WTC11 (cell line): ENCODE measurements at regions not wholly inside any gene's neighbourhood (a gene's known extent, or its start where the extent isn't known, plus 50 kb on each side); places are given as distances from the start of the nearest gene placed in this dataset.

Experiments
- CBFB ChIP-seq: sonication (generic); formaldehyde crosslinking; IDR thresholded peaks from 2 replicates; pipeline ENCODE4 v1.8.1; 2022; ENCODE audit warnings: mild to moderate bottlenecking, low read depth, missing genetic modification reagents
- SP1 ChIP-seq: sonication (generic); formaldehyde crosslinking; conservative IDR thresholded peaks from 2 replicates; pipeline ENCODE4 v1.8.1; 2022; ENCODE audit warnings: missing genetic modification reagents
- TP53 ChIP-seq: sonication (generic); formaldehyde crosslinking; IDR thresholded peaks from 2 replicates; pipeline ENCODE4 v1.8.1; 2023; ENCODE audit warnings: mild to moderate bottlenecking, missing genetic modification reagents
- TF ChIP-seq, protein P1 (sequence below): fragments of 250-450 bp; sonication (Bioruptor Pico); conservative IDR thresholded peaks from 2 replicates; pipeline ENCODE4 v1.9.0; 2021; ENCODE audit warnings: mild to moderate bottlenecking
- TF ChIP-seq, protein P2 (sequence below): sonication (generic); formaldehyde crosslinking; conservative IDR thresholded peaks from 2 replicates; pipeline ENCODE4 v1.8.1; 2023; ENCODE audit warnings: mild to moderate bottlenecking, low read depth, missing genetic modification reagents, moderate library complexity
- TF ChIP-seq, protein P3 (sequence below): fragments of 200-600 bp; IDR thresholded peaks from 2 replicates; pipeline ENCODE4 v1.8.0; 2022; ENCODE audit warnings: antibody characterized with exemption
- TF ChIP-seq, protein P4 (sequence below): sonication (generic); formaldehyde crosslinking; IDR thresholded peaks from 2 replicates; pipeline ENCODE4 v1.8.1; 2023; ENCODE audit warnings: mild to moderate bottlenecking, missing genetic modification reagents, borderline replicate concordance
- TF ChIP-seq, protein P5 (sequence below): sonication (generic); formaldehyde crosslinking; IDR thresholded peaks from 2 replicates; pipeline ENCODE4 v1.8.0; 2022; ENCODE audit warnings: mild to moderate bottlenecking, missing genetic modification reagents
- TF ChIP-seq, protein P6 (sequence below): fragments of 250-450 bp; sonication (Bioruptor Pico); IDR thresholded peaks from 2 replicates; pipeline ENCODE4 v2.1.2; 2022; ENCODE audit warnings: mild to moderate bottlenecking, moderate library complexity
- TF ChIP-seq, protein P7 (sequence below): sonication (generic); formaldehyde crosslinking; IDR thresholded peaks from 2 replicates; pipeline ENCODE4 v1.8.1; 2023; ENCODE audit warnings: mild to moderate bottlenecking, missing genetic modification reagents, moderate library complexity

DNA sequence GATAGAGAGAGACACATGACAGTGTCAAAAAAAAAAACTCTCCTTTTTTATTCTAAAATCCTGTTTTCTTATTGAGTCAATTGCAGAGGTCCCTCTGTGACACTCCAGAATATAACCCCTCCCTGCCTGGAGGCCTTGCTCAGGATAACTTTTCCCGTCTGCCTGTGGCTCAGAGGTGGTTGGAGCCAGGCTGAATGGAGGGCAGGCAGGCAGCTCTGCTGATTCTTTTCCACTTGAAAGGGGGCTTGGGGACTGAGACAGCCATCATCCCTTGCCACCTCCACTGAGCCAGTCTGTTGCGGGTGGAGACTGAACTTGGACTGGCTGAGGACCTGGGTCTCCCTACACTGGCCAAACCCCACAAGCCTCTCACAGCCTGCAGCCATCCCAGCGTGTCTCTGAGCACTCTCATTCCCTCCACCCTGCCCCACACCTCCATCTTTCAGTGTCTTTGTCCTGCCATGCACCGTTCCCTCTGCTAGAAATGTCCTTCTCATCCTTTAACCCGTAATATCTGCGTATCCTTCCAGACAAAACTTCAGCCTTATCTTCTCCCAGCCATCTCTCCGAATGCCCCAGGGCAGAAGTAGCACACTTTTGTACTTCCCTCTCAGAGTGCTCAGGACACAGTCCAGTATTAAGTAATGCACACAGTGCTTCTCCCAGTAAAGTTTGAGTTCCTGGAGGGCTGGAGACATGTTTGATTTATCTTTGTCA is 139.9 kb downstream of the CHIC2 start:
- TF ChIP-seq, protein P1, sequence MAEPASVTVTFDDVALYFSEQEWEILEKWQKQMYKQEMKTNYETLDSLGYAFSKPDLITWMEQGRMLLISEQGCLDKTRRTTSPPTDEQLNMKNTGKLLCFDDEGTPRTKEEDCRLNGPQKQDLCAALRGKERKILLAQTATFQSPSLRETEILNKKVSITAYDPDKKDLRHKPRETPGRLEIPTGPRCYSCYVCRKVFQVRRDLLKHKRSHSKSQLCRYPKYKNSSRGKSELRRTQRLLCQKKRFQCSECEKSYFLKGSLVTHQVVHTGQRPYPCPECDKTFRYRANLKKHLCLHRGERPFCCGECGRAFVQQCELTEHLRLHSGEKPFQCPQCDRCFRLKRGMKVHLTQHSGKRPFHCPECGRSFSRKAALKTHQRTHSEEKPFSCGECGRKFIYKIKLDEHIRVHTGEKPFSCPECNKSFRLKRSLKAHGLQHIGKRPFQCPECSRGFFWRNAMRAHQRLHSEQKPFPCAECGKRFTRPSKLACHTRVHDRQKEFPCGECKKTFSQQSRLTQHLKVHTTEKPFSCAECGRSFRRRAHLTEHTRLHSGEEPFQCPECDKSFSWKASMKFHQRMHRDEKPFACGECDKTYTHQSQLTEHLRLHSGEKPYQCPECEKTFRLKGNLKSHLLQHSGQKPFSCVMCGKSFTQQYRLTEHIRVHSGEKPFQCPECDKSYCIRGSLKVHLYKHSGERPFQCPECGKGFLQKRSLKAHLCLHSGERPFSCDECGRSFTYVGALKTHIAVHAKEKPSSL, result no peak
- TF ChIP-seq, protein P2, sequence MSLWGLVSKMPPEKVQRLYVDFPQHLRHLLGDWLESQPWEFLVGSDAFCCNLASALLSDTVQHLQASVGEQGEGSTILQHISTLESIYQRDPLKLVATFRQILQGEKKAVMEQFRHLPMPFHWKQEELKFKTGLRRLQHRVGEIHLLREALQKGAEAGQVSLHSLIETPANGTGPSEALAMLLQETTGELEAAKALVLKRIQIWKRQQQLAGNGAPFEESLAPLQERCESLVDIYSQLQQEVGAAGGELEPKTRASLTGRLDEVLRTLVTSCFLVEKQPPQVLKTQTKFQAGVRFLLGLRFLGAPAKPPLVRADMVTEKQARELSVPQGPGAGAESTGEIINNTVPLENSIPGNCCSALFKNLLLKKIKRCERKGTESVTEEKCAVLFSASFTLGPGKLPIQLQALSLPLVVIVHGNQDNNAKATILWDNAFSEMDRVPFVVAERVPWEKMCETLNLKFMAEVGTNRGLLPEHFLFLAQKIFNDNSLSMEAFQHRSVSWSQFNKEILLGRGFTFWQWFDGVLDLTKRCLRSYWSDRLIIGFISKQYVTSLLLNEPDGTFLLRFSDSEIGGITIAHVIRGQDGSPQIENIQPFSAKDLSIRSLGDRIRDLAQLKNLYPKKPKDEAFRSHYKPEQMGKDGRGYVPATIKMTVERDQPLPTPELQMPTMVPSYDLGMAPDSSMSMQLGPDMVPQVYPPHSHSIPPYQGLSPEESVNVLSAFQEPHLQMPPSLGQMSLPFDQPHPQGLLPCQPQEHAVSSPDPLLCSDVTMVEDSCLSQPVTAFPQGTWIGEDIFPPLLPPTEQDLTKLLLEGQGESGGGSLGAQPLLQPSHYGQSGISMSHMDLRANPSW (CRISPR knock-in tag), result no peak
- TF ChIP-seq, protein P3, sequence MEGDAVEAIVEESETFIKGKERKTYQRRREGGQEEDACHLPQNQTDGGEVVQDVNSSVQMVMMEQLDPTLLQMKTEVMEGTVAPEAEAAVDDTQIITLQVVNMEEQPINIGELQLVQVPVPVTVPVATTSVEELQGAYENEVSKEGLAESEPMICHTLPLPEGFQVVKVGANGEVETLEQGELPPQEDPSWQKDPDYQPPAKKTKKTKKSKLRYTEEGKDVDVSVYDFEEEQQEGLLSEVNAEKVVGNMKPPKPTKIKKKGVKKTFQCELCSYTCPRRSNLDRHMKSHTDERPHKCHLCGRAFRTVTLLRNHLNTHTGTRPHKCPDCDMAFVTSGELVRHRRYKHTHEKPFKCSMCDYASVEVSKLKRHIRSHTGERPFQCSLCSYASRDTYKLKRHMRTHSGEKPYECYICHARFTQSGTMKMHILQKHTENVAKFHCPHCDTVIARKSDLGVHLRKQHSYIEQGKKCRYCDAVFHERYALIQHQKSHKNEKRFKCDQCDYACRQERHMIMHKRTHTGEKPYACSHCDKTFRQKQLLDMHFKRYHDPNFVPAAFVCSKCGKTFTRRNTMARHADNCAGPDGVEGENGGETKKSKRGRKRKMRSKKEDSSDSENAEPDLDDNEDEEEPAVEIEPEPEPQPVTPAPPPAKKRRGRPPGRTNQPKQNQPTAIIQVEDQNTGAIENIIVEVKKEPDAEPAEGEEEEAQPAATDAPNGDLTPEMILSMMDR, result no peak
- TF ChIP-seq TP53 (CRISPR knock-in tag) (no peak), SP1 (CRISPR knock-in tag) (no peak), CBFB (CRISPR knock-in tag) (no peak)
- TF ChIP-seq, protein P4, sequence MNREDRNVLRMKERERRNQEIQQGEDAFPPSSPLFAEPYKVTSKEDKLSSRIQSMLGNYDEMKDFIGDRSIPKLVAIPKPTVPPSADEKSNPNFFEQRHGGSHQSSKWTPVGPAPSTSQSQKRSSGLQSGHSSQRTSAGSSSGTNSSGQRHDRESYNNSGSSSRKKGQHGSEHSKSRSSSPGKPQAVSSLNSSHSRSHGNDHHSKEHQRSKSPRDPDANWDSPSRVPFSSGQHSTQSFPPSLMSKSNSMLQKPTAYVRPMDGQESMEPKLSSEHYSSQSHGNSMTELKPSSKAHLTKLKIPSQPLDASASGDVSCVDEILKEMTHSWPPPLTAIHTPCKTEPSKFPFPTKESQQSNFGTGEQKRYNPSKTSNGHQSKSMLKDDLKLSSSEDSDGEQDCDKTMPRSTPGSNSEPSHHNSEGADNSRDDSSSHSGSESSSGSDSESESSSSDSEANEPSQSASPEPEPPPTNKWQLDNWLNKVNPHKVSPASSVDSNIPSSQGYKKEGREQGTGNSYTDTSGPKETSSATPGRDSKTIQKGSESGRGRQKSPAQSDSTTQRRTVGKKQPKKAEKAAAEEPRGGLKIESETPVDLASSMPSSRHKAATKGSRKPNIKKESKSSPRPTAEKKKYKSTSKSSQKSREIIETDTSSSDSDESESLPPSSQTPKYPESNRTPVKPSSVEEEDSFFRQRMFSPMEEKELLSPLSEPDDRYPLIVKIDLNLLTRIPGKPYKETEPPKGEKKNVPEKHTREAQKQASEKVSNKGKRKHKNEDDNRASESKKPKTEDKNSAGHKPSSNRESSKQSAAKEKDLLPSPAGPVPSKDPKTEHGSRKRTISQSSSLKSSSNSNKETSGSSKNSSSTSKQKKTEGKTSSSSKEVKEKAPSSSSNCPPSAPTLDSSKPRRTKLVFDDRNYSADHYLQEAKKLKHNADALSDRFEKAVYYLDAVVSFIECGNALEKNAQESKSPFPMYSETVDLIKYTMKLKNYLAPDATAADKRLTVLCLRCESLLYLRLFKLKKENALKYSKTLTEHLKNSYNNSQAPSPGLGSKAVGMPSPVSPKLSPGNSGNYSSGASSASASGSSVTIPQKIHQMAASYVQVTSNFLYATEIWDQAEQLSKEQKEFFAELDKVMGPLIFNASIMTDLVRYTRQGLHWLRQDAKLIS, result no peak
- TF ChIP-seq, protein P5, sequence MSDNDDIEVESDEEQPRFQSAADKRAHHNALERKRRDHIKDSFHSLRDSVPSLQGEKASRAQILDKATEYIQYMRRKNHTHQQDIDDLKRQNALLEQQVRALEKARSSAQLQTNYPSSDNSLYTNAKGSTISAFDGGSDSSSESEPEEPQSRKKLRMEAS (CRISPR knock-in tag), result no peak
- TF ChIP-seq, protein P6, sequence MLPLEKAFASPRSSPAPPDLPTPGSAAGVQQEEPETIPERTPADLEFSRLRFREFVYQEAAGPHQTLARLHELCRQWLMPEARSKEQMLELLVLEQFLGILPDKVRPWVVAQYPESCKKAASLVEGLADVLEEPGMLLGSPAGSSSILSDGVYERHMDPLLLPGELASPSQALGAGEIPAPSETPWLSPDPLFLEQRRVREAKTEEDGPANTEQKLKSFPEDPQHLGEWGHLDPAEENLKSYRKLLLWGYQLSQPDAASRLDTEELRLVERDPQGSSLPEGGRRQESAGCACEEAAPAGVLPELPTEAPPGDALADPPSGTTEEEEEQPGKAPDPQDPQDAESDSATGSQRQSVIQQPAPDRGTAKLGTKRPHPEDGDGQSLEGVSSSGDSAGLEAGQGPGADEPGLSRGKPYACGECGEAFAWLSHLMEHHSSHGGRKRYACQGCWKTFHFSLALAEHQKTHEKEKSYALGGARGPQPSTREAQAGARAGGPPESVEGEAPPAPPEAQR (CRISPR knock-in tag), result no peak
- TF ChIP-seq, protein P7, sequence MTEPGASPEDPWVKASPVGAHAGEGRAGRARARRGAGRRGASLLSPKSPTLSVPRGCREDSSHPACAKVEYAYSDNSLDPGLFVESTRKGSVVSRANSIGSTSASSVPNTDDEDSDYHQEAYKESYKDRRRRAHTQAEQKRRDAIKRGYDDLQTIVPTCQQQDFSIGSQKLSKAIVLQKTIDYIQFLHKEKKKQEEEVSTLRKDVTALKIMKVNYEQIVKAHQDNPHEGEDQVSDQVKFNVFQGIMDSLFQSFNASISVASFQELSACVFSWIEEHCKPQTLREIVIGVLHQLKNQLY, result no peak
